ENCODE measurements at regions not wholly inside any gene's neighbourhood (a gene's known extent, or its start where the extent isn't known, plus 50 kb on each side); places are given as distances from the start of the nearest gene placed in this dataset.

DNA sequence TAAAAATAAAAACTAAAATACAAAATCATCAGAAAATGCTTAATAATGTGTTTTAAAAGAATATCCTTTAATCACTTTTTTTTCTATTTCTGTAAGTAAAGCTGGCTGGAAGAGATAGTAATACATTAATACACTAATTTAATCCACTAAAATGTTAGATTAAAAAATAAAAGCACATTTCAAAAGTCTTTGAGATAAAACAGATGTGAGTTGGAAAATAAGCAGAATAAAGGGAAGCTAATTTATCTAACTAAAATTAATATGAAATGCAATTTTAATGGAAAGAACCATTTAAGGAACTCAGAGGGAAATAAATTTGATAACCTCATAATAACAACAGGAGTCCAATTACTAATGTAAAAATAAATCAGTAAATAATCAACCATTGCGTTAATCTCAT, 774.8 kb upstream of the MBL2 start:
- H3K4me1 ChIP-seq (ENCODE audit: low read depth) = peaks cover 11% of the 10 kb centered on the region
- no peaks in the 10 kb centered on the region for H3K36me3 ChIP-seq
- no peak for DNase-seq (ENCODE audit: low read depth in 1 of 2, low spot score in 1 of 2)
- H3K27ac ChIP-seq = no peak overlapping the region
- TF ChIP-seq, protein P1, sequence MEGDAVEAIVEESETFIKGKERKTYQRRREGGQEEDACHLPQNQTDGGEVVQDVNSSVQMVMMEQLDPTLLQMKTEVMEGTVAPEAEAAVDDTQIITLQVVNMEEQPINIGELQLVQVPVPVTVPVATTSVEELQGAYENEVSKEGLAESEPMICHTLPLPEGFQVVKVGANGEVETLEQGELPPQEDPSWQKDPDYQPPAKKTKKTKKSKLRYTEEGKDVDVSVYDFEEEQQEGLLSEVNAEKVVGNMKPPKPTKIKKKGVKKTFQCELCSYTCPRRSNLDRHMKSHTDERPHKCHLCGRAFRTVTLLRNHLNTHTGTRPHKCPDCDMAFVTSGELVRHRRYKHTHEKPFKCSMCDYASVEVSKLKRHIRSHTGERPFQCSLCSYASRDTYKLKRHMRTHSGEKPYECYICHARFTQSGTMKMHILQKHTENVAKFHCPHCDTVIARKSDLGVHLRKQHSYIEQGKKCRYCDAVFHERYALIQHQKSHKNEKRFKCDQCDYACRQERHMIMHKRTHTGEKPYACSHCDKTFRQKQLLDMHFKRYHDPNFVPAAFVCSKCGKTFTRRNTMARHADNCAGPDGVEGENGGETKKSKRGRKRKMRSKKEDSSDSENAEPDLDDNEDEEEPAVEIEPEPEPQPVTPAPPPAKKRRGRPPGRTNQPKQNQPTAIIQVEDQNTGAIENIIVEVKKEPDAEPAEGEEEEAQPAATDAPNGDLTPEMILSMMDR (IDR thresholded peaks at IDR 0.05; ENCODE audit: low read depth, low read length) = no peak
- H3K27me3 ChIP-seq = no peaks in the 10 kb centered on the region
- H3K9me3 ChIP-seq (ENCODE audit: low read depth) = no peaks in the 10 kb centered on the region
- no peak overlapping the region for H3K4me3 ChIP-seq

DNA sequence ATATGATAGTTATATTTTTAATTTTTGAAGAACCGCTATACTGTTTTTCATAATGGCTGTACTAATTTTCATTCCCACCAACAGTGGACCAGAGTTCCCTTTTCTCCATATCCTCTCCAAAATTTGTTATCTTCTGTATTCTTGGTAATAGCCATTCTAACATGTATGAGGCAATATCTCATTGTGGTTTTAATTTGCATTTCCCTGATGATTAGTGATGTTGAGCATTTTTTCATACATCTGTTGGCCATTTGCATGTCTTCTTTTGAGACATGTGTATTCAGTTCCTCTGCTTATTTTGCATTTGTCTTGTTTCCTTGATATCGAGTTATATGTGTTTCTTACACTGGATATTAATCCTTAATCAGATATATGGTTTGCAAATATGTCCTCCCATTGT, 770.8 kb upstream of the MBL2 start:
- no peaks in the 10 kb centered on the region for H3K36me3 ChIP-seq
- no peak overlapping the region for H3K4me3 ChIP-seq
- TF ChIP-seq, protein P1 (IDR thresholded peaks at IDR 0.05; ENCODE audit: low read depth, low read length) = no peak
- H3K4me1 ChIP-seq (ENCODE audit: low read depth) = peaks cover 7% of the 10 kb centered on the region
- H3K9me3 ChIP-seq (ENCODE audit: low read depth) = no peaks in the 10 kb centered on the region
- DNase-seq (ENCODE audit: low read depth in 1 of 2, low spot score in 1 of 2) = no peak
- no peaks in the 10 kb centered on the region for H3K27me3 ChIP-seq
- H3K27ac ChIP-seq = no peak overlapping the region

DNA sequence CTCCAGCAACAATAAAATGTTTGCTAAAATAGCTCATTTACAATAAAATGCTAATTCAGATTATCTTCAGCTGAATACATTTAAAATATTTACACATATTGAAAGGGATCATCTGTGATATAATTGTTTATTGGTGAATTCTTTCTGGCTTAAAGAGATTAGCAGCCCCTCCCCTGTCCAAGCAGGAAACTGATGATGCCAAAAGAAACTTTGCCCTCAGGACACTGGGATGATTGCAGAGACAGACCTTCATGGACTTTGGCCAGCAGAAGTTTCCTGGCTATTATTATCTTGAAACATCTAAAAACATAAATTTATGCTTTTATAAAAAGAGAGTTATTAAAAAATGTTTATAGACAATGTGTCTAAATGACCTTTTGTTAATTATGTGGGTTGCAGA, 764.9 kb upstream of the MBL2 start:
- H3K4me3 ChIP-seq = no peak overlapping the region
- TF ChIP-seq, protein P1 (IDR thresholded peaks at IDR 0.05; ENCODE audit: low read depth, low read length) = no peak
- no peak overlapping the region for H3K27ac ChIP-seq

DNA sequence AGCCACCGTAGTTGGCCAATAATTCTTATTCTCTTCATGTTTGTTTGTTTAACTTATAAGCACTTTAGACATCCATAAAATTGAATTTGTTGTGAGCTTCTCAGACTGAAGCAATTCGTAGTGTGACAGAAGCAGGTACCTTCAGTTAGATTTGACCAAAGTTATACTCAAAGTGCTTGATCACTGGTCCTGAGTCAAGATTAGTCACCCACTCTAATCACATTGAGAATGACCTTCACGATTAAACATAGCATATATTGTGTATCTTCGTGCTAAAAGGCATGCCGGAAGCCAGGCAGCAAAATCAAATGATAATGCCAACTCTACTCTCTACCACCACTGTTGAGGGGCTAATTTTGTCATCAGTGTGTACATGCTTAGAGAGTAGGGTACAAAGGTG, 763.7 kb upstream of the MBL2 start:
- Histone ChIP-seq H3K9me3 (ENCODE audit: low read depth) (no peaks in the 10 kb centered on the region), H3K27me3 (no peaks in the 10 kb centered on the region), H3K4me1 (ENCODE audit: low read depth) (no peaks in the 10 kb centered on the region), H3K27ac (no peak overlapping the region), H3K4me3 (no peak overlapping the region), H3K36me3 (no peaks in the 10 kb centered on the region)
- TF ChIP-seq, protein P1 (IDR thresholded peaks at IDR 0.05; ENCODE audit: low read depth, low read length) = no peak
- no peak for DNase-seq (ENCODE audit: low read depth in 1 of 2, low spot score in 1 of 2)

More for the DNA sequence above, 764.9 kb upstream of the MBL2 start:
- no peak for DNase-seq (ENCODE audit: low read depth in 1 of 2, low spot score in 1 of 2)
- Histone ChIP-seq H3K36me3 (no peaks in the 10 kb centered on the region), H3K27me3 (no peaks in the 10 kb centered on the region), H3K9me3 (ENCODE audit: low read depth) (no peaks in the 10 kb centered on the region), H3K4me1 (ENCODE audit: low read depth) (no peaks in the 10 kb centered on the region)

DNA sequence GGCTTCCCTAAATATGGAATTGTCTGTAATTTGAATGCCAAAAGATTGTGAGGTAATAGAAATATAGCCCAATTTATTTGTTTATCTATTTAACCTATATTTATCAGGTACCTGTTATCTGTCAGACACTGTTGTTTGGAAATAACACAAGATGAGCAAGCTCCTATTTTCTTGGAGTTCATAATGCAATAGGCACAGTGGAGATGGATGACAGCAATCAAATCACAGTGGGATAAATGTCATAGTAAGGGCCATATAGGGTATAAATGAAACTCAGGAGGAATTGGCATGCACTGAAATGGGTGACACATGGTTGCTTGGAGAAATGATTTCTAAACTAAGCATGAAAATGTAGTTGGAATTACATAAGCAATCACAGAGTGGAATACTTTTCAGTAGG, 761.8 kb upstream of the MBL2 start:
- no peak for DNase-seq (ENCODE audit: low read depth in 1 of 2, low spot score in 1 of 2)
- H3K4me1 ChIP-seq (ENCODE audit: low read depth) = no peaks in the 10 kb centered on the region
- H3K9me3 ChIP-seq (ENCODE audit: low read depth) = no peaks in the 10 kb centered on the region
- H3K36me3 ChIP-seq = no peaks in the 10 kb centered on the region
- TF ChIP-seq, protein P1 (IDR thresholded peaks at IDR 0.05; ENCODE audit: low read depth, low read length) = no peak
- H3K27ac ChIP-seq = no peak overlapping the region
- H3K4me3 ChIP-seq = no peak overlapping the region
- H3K27me3 ChIP-seq = no peaks in the 10 kb centered on the region

DNA sequence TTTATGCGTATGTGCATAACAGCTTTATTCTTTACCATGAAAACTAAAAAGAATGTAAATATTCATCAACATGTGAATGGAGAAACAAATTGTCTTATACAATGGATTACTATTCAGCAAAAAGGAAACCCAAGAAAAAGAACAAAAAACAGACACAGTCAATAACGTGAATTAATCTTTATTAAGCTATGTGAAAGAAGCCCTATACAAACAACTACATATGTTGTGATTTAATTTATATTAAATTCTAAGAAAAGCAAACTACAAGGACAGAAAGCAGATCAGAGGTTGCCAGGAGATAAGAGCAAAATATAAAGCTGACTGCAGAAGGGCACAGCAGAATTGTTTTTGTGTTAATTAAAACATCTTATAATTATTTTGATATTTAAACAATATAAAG, 756.4 kb upstream of the MBL2 start:
- Histone ChIP-seq H3K4me3 (no peak overlapping the region), H3K9me3 (ENCODE audit: low read depth) (no peaks in the 10 kb centered on the region), H3K4me1 (ENCODE audit: low read depth) (no peaks in the 10 kb centered on the region), H3K27me3 (no peaks in the 10 kb centered on the region), H3K27ac (no peak overlapping the region), H3K36me3 (no peaks in the 10 kb centered on the region)
- DNase-seq (ENCODE audit: low read depth in 1 of 2, low spot score in 1 of 2) = no peak
- TF ChIP-seq, protein P1 (IDR thresholded peaks at IDR 0.05; ENCODE audit: low read depth, low read length) = no peak
